ENCODE measurements at regions not wholly inside any gene's neighbourhood (a gene's known extent, or its start where the extent isn't known, plus 50 kb on each side); places are given as distances from the start of the nearest gene placed in this dataset.

GRCh38 chr7:80082213-80082612, 52.4 kb upstream of the GNAI1 start:
- POLR2A ChIA-PET, result no interaction called here
- H3K4me1 ChIP-seq (ENCODE audit: control extremely low read depth in 1 of 4, control insufficient read depth in 4 of 4, insufficient read depth in 4 of 4, low read length in 3 of 4), result peaks cover 3 to 20% (median 6%) of the 10 kb centered on the region in 4 experiments
- peak in 2 of 3 donors; percentile 61 to 71 for DNase-seq

GRCh38 chr7:80078886-80079285, 55.7 kb upstream of the GNAI1 start:
- CTCF ChIA-PET, result interaction anchor here (0.9 to 2.7 kb wide), 9 partner anchors 9 to 626 kb away, joined by 3 to 9 read pairs (median 3); partner anchors contain the start of gene MAGI2
- WGBS (ENCODE audit: insufficient coverage), result no CpG with 5 or more reads among the region's 3 CpGs

More at GRCh38 chr7:80082213-80082612, 52.4 kb upstream of the GNAI1 start:
- no peaks in the 10 kb centered on the region for H3K27me3 ChIP-seq (replicated peaks in 2 of 5; ENCODE audit: control insufficient read depth in 4 of 5, insufficient read depth in 5 of 5, low read length in 4 of 5)
- CTCF ChIA-PET, result interaction anchor here (1.2 kb wide), 1 partner anchor 15 kb away, joined by 3 read pairs; no protein-coding TSS in a partner anchor
- H3K4me3 ChIP-seq (ENCODE audit: control insufficient read depth in 1 of 7, extremely low read depth in 1 of 7, insufficient read depth in 4 of 7, low read depth in 2 of 7, low read length in 6 of 7), result no peak overlapping the region
- no peak overlapping the region for H3K27ac ChIP-seq (ENCODE audit: insufficient read depth in 1 of 2, low read depth in 1 of 2, low read length in 2 of 2, poor library complexity in 1 of 2, severe bottlenecking in 2 of 2)
- H3K9me3 ChIP-seq (ENCODE audit: control extremely low read depth in 1 of 5, control insufficient read depth in 4 of 5, insufficient read depth in 2 of 5, low read depth in 1 of 5, low read length in 4 of 5), result peaks cover 0 to 5% (median 0%) of the 10 kb centered on the region in 5 experiments
- no peaks in the 10 kb centered on the region for H3K36me3 ChIP-seq (ENCODE audit: control insufficient read depth in 4 of 4, insufficient read depth in 4 of 4, low read length in 3 of 4)

GRCh38 chr7:80078159-80078731, 56.4 kb upstream of the GNAI1 start:
- peak; percentile 36 to 78 (median 72) for DNase-seq
- H3K36me3 ChIP-seq (ENCODE audit: control insufficient read depth in 4 of 4, insufficient read depth in 4 of 4, low read length in 3 of 4), result no peaks in the 10 kb centered on the region
- CTCF ChIA-PET, result interaction anchor here (0.9 to 2.7 kb wide), 11 partner anchors 10 to 625 kb away, joined by 3 to 9 read pairs (median 3); partner anchors contain the start of genes GNAI1 and MAGI2
- 5% methylated on average over 4 of the region's 5 CpGs for WGBS (ENCODE audit: insufficient coverage)
- H3K27ac ChIP-seq (ENCODE audit: insufficient read depth in 1 of 2, low read depth in 1 of 2, low read length in 2 of 2, poor library complexity in 1 of 2, severe bottlenecking in 2 of 2), result peak overlapping the region; percentile 4 to 59
- POLR2A ChIA-PET, result no interaction called here
- peaks cover 3 to 22% (median 9%) of the 10 kb centered on the region in 4 experiments for H3K4me1 ChIP-seq (ENCODE audit: control extremely low read depth in 1 of 4, control insufficient read depth in 4 of 4, insufficient read depth in 4 of 4, low read length in 3 of 4)
- H3K27me3 ChIP-seq (replicated peaks in 2 of 5; ENCODE audit: control insufficient read depth in 4 of 5, insufficient read depth in 5 of 5, low read length in 4 of 5), result no peaks in the 10 kb centered on the region
- H3K4me3 ChIP-seq (ENCODE audit: control insufficient read depth in 1 of 7, extremely low read depth in 1 of 7, insufficient read depth in 4 of 7, low read depth in 2 of 7, low read length in 6 of 7), result peak overlapping the region in 6 of 7 experiments; percentile 48 to 85 (median 64)
- H3K9me3 ChIP-seq (ENCODE audit: control extremely low read depth in 1 of 5, control insufficient read depth in 4 of 5, insufficient read depth in 2 of 5, low read depth in 1 of 5, low read length in 4 of 5), result peaks cover 0 to 3% (median 0%) of the 10 kb centered on the region in 5 experiments

More at GRCh38 chr7:80078886-80079285, 55.7 kb upstream of the GNAI1 start:
- Histone ChIP-seq H3K4me1 (ENCODE audit: control extremely low read depth in 1 of 4, control insufficient read depth in 4 of 4, insufficient read depth in 4 of 4, low read length in 3 of 4) (peaks cover 3 to 22% (median 9%) of the 10 kb centered on the region in 4 experiments), H3K9me3 (ENCODE audit: control extremely low read depth in 1 of 5, control insufficient read depth in 4 of 5, insufficient read depth in 2 of 5, low read depth in 1 of 5, low read length in 4 of 5) (peaks cover 0 to 3% (median 0%) of the 10 kb centered on the region in 5 experiments), H3K4me3 (ENCODE audit: control insufficient read depth in 1 of 7, extremely low read depth in 1 of 7, insufficient read depth in 4 of 7, low read depth in 2 of 7, low read length in 6 of 7) (no peak overlapping the region), H3K27me3 (replicated peaks in 2 of 5; ENCODE audit: control insufficient read depth in 4 of 5, insufficient read depth in 5 of 5, low read length in 4 of 5) (no peaks in the 10 kb centered on the region), H3K27ac (ENCODE audit: insufficient read depth in 1 of 2, low read depth in 1 of 2, low read length in 2 of 2, poor library complexity in 1 of 2, severe bottlenecking in 2 of 2) (no peak overlapping the region), H3K36me3 (ENCODE audit: control insufficient read depth in 4 of 4, insufficient read depth in 4 of 4, low read length in 3 of 4) (no peaks in the 10 kb centered on the region)
- peak in 2 of 3 donors; percentile 56 to 66 for DNase-seq
- POLR2A ChIA-PET, result no interaction called here

GRCh38 chr7:80070391-80070790, 64.2 kb upstream of the GNAI1 start:
- no peaks in the 10 kb centered on the region for H3K36me3 ChIP-seq (ENCODE audit: control insufficient read depth in 4 of 4, insufficient read depth in 4 of 4, low read length in 3 of 4)
- POLR2A ChIA-PET, result no interaction called here

GRCh38 chr7:80066639-80067038, 68.0 kb upstream of the GNAI1 start:
- DNase-seq, result no peak
- Histone ChIP-seq H3K27ac (ENCODE audit: insufficient read depth in 1 of 2, low read depth in 1 of 2, low read length in 2 of 2, poor library complexity in 1 of 2, severe bottlenecking in 2 of 2) (no peak overlapping the region), H3K4me1 (ENCODE audit: control extremely low read depth in 1 of 4, control insufficient read depth in 4 of 4, insufficient read depth in 4 of 4, low read length in 3 of 4) (no peaks in the 10 kb centered on the region), H3K4me3 (ENCODE audit: control insufficient read depth in 1 of 7, extremely low read depth in 1 of 7, insufficient read depth in 4 of 7, low read depth in 2 of 7, low read length in 6 of 7) (no peak overlapping the region), H3K27me3 (replicated peaks in 2 of 5; ENCODE audit: control insufficient read depth in 4 of 5, insufficient read depth in 5 of 5, low read length in 4 of 5) (no peaks in the 10 kb centered on the region), H3K36me3 (ENCODE audit: control insufficient read depth in 4 of 4, insufficient read depth in 4 of 4, low read length in 3 of 4) (no peaks in the 10 kb centered on the region), H3K9me3 (ENCODE audit: control extremely low read depth in 1 of 5, control insufficient read depth in 4 of 5, insufficient read depth in 2 of 5, low read depth in 1 of 5, low read length in 4 of 5) (peaks cover 0 to 14% (median 2%) of the 10 kb centered on the region in 5 experiments)
- ChIA-PET POLR2A (no interaction called here), CTCF (no interaction called here)
- 100% methylated on average over 1 of the region's 1 CpG for WGBS (ENCODE audit: insufficient coverage)

More at GRCh38 chr7:80070391-80070790, 64.2 kb upstream of the GNAI1 start:
- Histone ChIP-seq H3K9me3 (ENCODE audit: control extremely low read depth in 1 of 5, control insufficient read depth in 4 of 5, insufficient read depth in 2 of 5, low read depth in 1 of 5, low read length in 4 of 5) (peaks cover 0 to 14% (median 3%) of the 10 kb centered on the region in 5 experiments), H3K27ac (ENCODE audit: insufficient read depth in 1 of 2, low read depth in 1 of 2, low read length in 2 of 2, poor library complexity in 1 of 2, severe bottlenecking in 2 of 2) (no peak overlapping the region), H3K27me3 (replicated peaks in 2 of 5; ENCODE audit: control insufficient read depth in 4 of 5, insufficient read depth in 5 of 5, low read length in 4 of 5) (no peaks in the 10 kb centered on the region), H3K4me1 (ENCODE audit: control extremely low read depth in 1 of 4, control insufficient read depth in 4 of 4, insufficient read depth in 4 of 4, low read length in 3 of 4) (no peaks in the 10 kb centered on the region), H3K4me3 (ENCODE audit: control insufficient read depth in 1 of 7, extremely low read depth in 1 of 7, insufficient read depth in 4 of 7, low read depth in 2 of 7, low read length in 6 of 7) (no peak overlapping the region)
- WGBS (ENCODE audit: insufficient coverage), result no CpG with 5 or more reads among the region's 2 CpGs
- no peak for DNase-seq
- CTCF ChIA-PET, result no interaction called here

GRCh38 chr7:80063834-80064233, 70.8 kb upstream of the GNAI1 start:
- CTCF ChIA-PET, result interaction anchor here (1.0 to 1.4 kb wide), 3 partner anchors 9 to 31 kb away, joined by 3 read pairs; no protein-coding TSS in a partner anchor
- no peak overlapping the region for H3K27ac ChIP-seq (ENCODE audit: insufficient read depth in 1 of 2, low read depth in 1 of 2, low read length in 2 of 2, poor library complexity in 1 of 2, severe bottlenecking in 2 of 2)
- POLR2A ChIA-PET, result no interaction called here
- H3K4me1 ChIP-seq (ENCODE audit: control extremely low read depth in 1 of 4, control insufficient read depth in 4 of 4, insufficient read depth in 4 of 4, low read length in 3 of 4), result no peaks in the 10 kb centered on the region
- H3K27me3 ChIP-seq (replicated peaks in 2 of 5; ENCODE audit: control insufficient read depth in 4 of 5, insufficient read depth in 5 of 5, low read length in 4 of 5), result no peaks in the 10 kb centered on the region
- DNase-seq, result no peak
- no CpG with 5 or more reads among the region's 4 CpGs for WGBS (ENCODE audit: insufficient coverage)
- H3K36me3 ChIP-seq (ENCODE audit: control insufficient read depth in 4 of 4, insufficient read depth in 4 of 4, low read length in 3 of 4), result no peaks in the 10 kb centered on the region
- peaks cover 0 to 18% (median 2%) of the 10 kb centered on the region in 5 experiments for H3K9me3 ChIP-seq (ENCODE audit: control extremely low read depth in 1 of 5, control insufficient read depth in 4 of 5, insufficient read depth in 2 of 5, low read depth in 1 of 5, low read length in 4 of 5)
- H3K4me3 ChIP-seq (ENCODE audit: control insufficient read depth in 1 of 7, extremely low read depth in 1 of 7, insufficient read depth in 4 of 7, low read depth in 2 of 7, low read length in 6 of 7), result no peak overlapping the region

- H3K27ac ChIP-seq (ENCODE audit: insufficient read depth in 1 of 2, low read depth in 1 of 2, low read length in 2 of 2, poor library complexity in 1 of 2, severe bottlenecking in 2 of 2), result no peak overlapping the region
- H3K36me3 ChIP-seq (ENCODE audit: control insufficient read depth in 4 of 4, insufficient read depth in 4 of 4, low read length in 3 of 4), result no peaks in the 10 kb centered on the region
- no peak overlapping the region for H3K4me3 ChIP-seq (ENCODE audit: control insufficient read depth in 1 of 7, extremely low read depth in 1 of 7, insufficient read depth in 4 of 7, low read depth in 2 of 7, low read length in 6 of 7)
- POLR2A ChIA-PET, result no interaction called here
- H3K4me1 ChIP-seq (ENCODE audit: control extremely low read depth in 1 of 4, control insufficient read depth in 4 of 4, insufficient read depth in 4 of 4, low read length in 3 of 4), result no peaks in the 10 kb centered on the region
- CTCF ChIA-PET, result interaction anchor here (0.8 to 3.2 kb wide), 16 partner anchors 12 to 598 kb away, joined by 3 to 32 read pairs (median 4); partner anchors contain the start of gene GNAI1
- no peaks in the 10 kb centered on the region for H3K27me3 ChIP-seq (replicated peaks in 2 of 5; ENCODE audit: control insufficient read depth in 4 of 5, insufficient read depth in 5 of 5, low read length in 4 of 5)
- no CpG with 5 or more reads among the region's 1 CpG for WGBS (ENCODE audit: insufficient coverage)
- H3K9me3 ChIP-seq (ENCODE audit: control extremely low read depth in 1 of 5, control insufficient read depth in 4 of 5, insufficient read depth in 2 of 5, low read depth in 1 of 5, low read length in 4 of 5), result peaks cover 0 to 4% (median 0%) of the 10 kb centered on the region in 5 experiments
- peak; percentile 65 to 82 (median 78) for DNase-seq
Measured at GRCh38 chr7:80060218-80060806, 74.3 kb upstream of the GNAI1 start.

Measured in common myeloid progenitor, CD34-positive (primary cell).